CD4-positive, alpha-beta T cell treated with Interferon alpha-2 for 1 hour (primary cell): ENCODE measurements at regions not wholly inside any gene's neighbourhood (a gene's known extent, or its start where the extent isn't known, plus 50 kb on each side); places are given as distances from the start of the nearest gene placed in this dataset.
A peak's percentile ranks its signal among the peaks of the same experiment; 100 is the strongest.

Source experiments
- DNase-seq, 2 donors: peaks; one replicate each; pipeline ENCODE4 v3.0.0-alpha.2; 2020 to 2022

- no peak for DNase-seq
These were observed 59.8 kb downstream of the MRM1 start for GRCh38 chr17:36661047-36661666.

- DNase-seq = no peak
These were observed 60.3 kb downstream of the MRM1 start for GRCh38 chr17:36661688-36662087.

GRCh38 chr17:36665417-36665816, 64.0 kb downstream of the MRM1 start:
- no peak for DNase-seq

GRCh38 chr17:36667922-36668321, 66.5 kb downstream of the MRM1 start:
- no peak for DNase-seq

GRCh38 chr17:36668824-36669223, 67.4 kb downstream of the MRM1 start:
- no peak for DNase-seq

- no peak for DNase-seq
These were observed 69.8 kb downstream of the MRM1 start for GRCh38 chr17:36671144-36671543.

- DNase-seq = no peak
These were observed 71.1 kb downstream of the MRM1 start for GRCh38 chr17:36672403-36672918.

- DNase-seq = no peak
These were observed 71.7 kb downstream of the MRM1 start for GRCh38 chr17:36673068-36673467.

GRCh38 chr17:36673637-36674277, 72.4 kb downstream of the MRM1 start:
- DNase-seq = no peak

- DNase-seq = peak in 1 of 2 donors; percentile 48
These were observed 72.9 kb downstream of the MRM1 start for GRCh38 chr17:36674278-36674650.

- DNase-seq = peak in 1 of 2 donors; percentile 33
These were observed 73.9 kb downstream of the MRM1 start for GRCh38 chr17:36675250-36675649.

- DNase-seq = no peak
These were observed 74.4 kb downstream of the MRM1 start for GRCh38 chr17:36675786-36676185.

GRCh38 chr17:36679815-36680467, 78.6 kb downstream of the MRM1 start:
- DNase-seq = no peak

- DNase-seq = no peak
These were observed 79.4 kb downstream of the MRM1 start for GRCh38 chr17:36680701-36681202.

- DNase-seq = no peak
These were observed 81.4 kb downstream of the MRM1 start for GRCh38 chr17:36682773-36683172.

GRCh38 chr17:36683387-36683786, 82.0 kb downstream of the MRM1 start:
- no peak for DNase-seq

GRCh38 chr17:36684134-36684533, 82.8 kb downstream of the MRM1 start:
- DNase-seq = no peak

GRCh38 chr17:36686123-36686669, 84.8 kb downstream of the MRM1 start:
- DNase-seq = no peak

GRCh38 chr17:36687736-36688135, 86.4 kb downstream of the MRM1 start:
- no peak for DNase-seq

GRCh38 chr17:36689089-36689667, 87.8 kb downstream of the MRM1 start:
- DNase-seq = no peak

GRCh38 chr17:36690190-36690589, 88.8 kb downstream of the MRM1 start:
- DNase-seq = no peak

- no peak for DNase-seq
These were observed 90.2 kb downstream of the MRM1 start for GRCh38 chr17:36691606-36692005.

- no peak for DNase-seq
These were observed 93.7 kb downstream of the MRM1 start for GRCh38 chr17:36695082-36695481.
